ENCODE measurements at regions not wholly inside any gene's neighbourhood (a gene's known extent, or its start where the extent isn't known, plus 50 kb on each side); places are given as distances from the start of the nearest gene placed in this dataset.
"Not testable (repeated sequence)": the region's sequence is repeated elsewhere in the genome, so short reads cannot be mapped to it uniquely, and the experiment has no call there.

GRCh38 chr16:86349338-86349900, 160.9 kb upstream of the FOXF1 start:
- H3K4me1 ChIP-seq = peaks cover 0 to under 1% (median 0%) of the 10 kb centered on the region in 9 donors
- H3K27ac ChIP-seq = no peak overlapping the region
- H3K9me3 ChIP-seq = no peaks in the 10 kb centered on the region
- no peak for DNase-seq
- WGBS, 2 donors = 83 to 89% methylated on average over 5 of the region's 5 CpGs
- H3K36me3 ChIP-seq = no peaks in the 10 kb centered on the region
- H3K4me3 ChIP-seq = no peak overlapping the region
- TF ChIP-seq, protein P1, sequence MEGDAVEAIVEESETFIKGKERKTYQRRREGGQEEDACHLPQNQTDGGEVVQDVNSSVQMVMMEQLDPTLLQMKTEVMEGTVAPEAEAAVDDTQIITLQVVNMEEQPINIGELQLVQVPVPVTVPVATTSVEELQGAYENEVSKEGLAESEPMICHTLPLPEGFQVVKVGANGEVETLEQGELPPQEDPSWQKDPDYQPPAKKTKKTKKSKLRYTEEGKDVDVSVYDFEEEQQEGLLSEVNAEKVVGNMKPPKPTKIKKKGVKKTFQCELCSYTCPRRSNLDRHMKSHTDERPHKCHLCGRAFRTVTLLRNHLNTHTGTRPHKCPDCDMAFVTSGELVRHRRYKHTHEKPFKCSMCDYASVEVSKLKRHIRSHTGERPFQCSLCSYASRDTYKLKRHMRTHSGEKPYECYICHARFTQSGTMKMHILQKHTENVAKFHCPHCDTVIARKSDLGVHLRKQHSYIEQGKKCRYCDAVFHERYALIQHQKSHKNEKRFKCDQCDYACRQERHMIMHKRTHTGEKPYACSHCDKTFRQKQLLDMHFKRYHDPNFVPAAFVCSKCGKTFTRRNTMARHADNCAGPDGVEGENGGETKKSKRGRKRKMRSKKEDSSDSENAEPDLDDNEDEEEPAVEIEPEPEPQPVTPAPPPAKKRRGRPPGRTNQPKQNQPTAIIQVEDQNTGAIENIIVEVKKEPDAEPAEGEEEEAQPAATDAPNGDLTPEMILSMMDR (IDR thresholded peaks at IDR 0.05) = no peak
- intact Hi-C loops (cut with DNase I) = no loop called here
- H3K27me3 ChIP-seq = peaks cover 0 to 89% (median 81%) of the 10 kb centered on the region in 7 donors
- no peak for ATAC-seq

- Histone ChIP-seq H3K36me3 (no peaks in the 10 kb centered on the region), H3K4me3 (no peak overlapping the region), H3K9me3 (peaks cover 0 to 2% (median 0%) of the 10 kb centered on the region in 11 donors), H3K27ac (no peak overlapping the region), H3K4me1 (no peaks in the 10 kb centered on the region), H3K27me3 (peaks cover 0 to 97% (median 81%) of the 10 kb centered on the region in 7 donors)
- intact Hi-C loops (cut with DNase I) = loop anchor here in 2 of 10 donors (5.0 kb wide), 2 partner anchors 162 to 388 kb away; partner anchors contain the start of gene FOXF1 (in 1 of the 2)
- TF ChIP-seq, protein P1 (IDR thresholded peaks at IDR 0.05) = no peak
- WGBS, 2 donors = 76 to 79% methylated on average over 5 of the region's 5 CpGs
- DNase-seq (no peak), ATAC-seq (no peak)
Observed at GRCh38 chr16:86350289-86350688, 160.0 kb upstream of the FOXF1 start.

DNA sequence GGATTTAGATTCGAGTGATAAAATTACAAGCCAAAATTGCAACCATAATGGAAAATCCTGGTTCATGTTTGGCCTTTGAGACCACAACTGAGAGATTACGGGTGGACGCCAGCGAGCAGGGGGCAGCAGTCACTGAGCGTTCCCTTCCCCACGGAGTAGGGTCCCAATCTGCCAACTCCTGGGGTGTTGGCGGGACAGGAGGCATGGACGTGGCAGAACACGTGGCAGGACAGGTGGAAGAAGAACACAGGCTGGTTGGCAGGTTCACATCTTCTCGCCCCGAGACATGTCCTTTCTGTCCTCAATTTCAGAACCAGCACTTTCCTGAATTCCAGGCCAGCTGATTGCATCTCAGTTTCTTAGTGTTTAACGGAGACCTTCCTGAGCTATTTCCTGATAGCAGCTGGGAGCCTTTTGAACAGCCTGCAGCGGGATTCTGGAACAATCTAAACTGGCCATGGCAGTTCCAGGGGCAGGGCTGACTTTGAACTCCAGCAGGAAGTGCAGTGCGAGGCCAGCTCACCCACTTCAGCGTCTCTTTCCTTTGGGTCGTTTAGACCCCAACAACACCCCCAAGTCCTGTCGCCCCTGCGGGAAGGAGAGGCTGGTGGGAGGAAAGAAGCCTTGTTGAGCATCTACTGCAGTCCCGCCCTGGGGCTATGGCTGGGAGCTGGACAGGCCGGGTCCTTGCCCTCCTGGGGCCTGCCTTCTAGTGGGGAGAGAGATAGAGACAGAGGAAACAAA, 159.1 kb upstream of the FOXF1 start:
- ATAC-seq (peak in 1 of 8 donors; percentile 17), DNase-seq (no peak)

GRCh38 chr16:86351785-86352139, 158.6 kb upstream of the FOXF1 start:
- peaks cover 0 to 16% (median 7%) of the 10 kb centered on the region in 11 donors for H3K9me3 ChIP-seq
- intact Hi-C loops (cut with DNase I) = loop anchor here in 2 of 10 donors (5.0 kb wide), 2 partner anchors 161 to 389 kb away; partner anchors contain the start of gene FOXF1 (in 1 of the 2)
- H3K27ac ChIP-seq, H3K4me3 ChIP-seq, H3K4me1 ChIP-seq, H3K36me3 ChIP-seq, DNase-seq: not testable (repeated sequence)
- peak in 2 of 8 donors; percentile 16 to 44 for ATAC-seq
- 60 to 66% methylated on average over 10 of the region's 10 CpGs for WGBS, 2 donors
- H3K27me3 ChIP-seq = peaks cover 0 to 99% (median 80%) of the 10 kb centered on the region in 7 donors

More for the DNA sequence above, 159.1 kb upstream of the FOXF1 start:
- H3K4me1 ChIP-seq = no peaks in the 10 kb centered on the region
- intact Hi-C loops (cut with DNase I) = loop anchor here in 2 of 10 donors (5.0 kb wide), 2 partner anchors 161 to 389 kb away; partner anchors contain the start of gene FOXF1 (in 1 of the 2)
- TF ChIP-seq, protein P1 (IDR thresholded peaks at IDR 0.05) = no peak
- H3K27me3 ChIP-seq = peaks cover 0 to 99% (median 80%) of the 10 kb centered on the region in 7 donors
- no peak overlapping the region for H3K27ac ChIP-seq
- H3K9me3 ChIP-seq = peaks cover 0 to 12% (median 7%) of the 10 kb centered on the region in 11 donors
- no peaks in the 10 kb centered on the region for H3K36me3 ChIP-seq
- 56 to 60% methylated on average over 20 of the region's 20 CpGs for WGBS, 2 donors
- H3K4me3 ChIP-seq = no peak overlapping the region

Measured in heart right ventricle (tissue), 16 donors.